ENCODE measurements at regions not wholly inside any gene's neighbourhood (a gene's known extent, or its start where the extent isn't known, plus 50 kb on each side); places are given as distances from the start of the nearest gene placed in this dataset.

- Mint-ChIP-seq H3K27me3 (ENCODE audit: insufficient read depth) (no peaks in the 10 kb centered on the region), H3K4me1 (no peaks in the 10 kb centered on the region), H3K9me3 (no peaks in the 10 kb centered on the region), H3K36me3 (ENCODE audit: low read depth) (no peaks in the 10 kb centered on the region), H3K27ac (no peak overlapping the region), H3K4me3 (no peak overlapping the region)
- H3K36me3 ChIP-seq (ENCODE audit: control insufficient read depth, insufficient read depth, low read length), result no peaks in the 10 kb centered on the region
- H3K9me3 ChIP-seq (ENCODE audit: control insufficient read depth, low read length), result no peaks in the 10 kb centered on the region
- H3K9ac ChIP-seq (ENCODE audit: extremely low read depth, low read length, poor library complexity, severe bottlenecking), result no peak overlapping the region
- TF ChIP-seq CTCF (conservative IDR thresholded peaks at IDR 0.05), result no peak
- no peaks in the 10 kb centered on the region for H3K27me3 ChIP-seq (ENCODE audit: control insufficient read depth, insufficient read depth, low read length, poor library complexity, severe bottlenecking)
- no peak overlapping the region for H3K4me3 ChIP-seq (ENCODE audit: low read length)
- no peaks in the 10 kb centered on the region for H3K4me1 ChIP-seq (ENCODE audit: control insufficient read depth, insufficient read depth, low read length)
- no peak for DNase-seq
- no peak overlapping the region for H3K27ac ChIP-seq (ENCODE audit: low read depth, low read length)
- WGBS, 2 experiments (ENCODE audit: insufficient coverage in 1 of 2, insufficient read length in 1 of 2), result 71 to 93% methylated on average over 1 of the region's 1 CpG
Observed at GRCh38 chr4:63020661-63021060, 1388.6 kb downstream of the TECRL start.

- no peak overlapping the region for H3K27ac Mint-ChIP-seq
- H3K27me3 Mint-ChIP-seq (ENCODE audit: insufficient read depth), result no peaks in the 10 kb centered on the region
- H3K4me1 Mint-ChIP-seq, result no peaks in the 10 kb centered on the region
- no peaks in the 10 kb centered on the region for H3K27me3 ChIP-seq (ENCODE audit: control insufficient read depth, insufficient read depth, low read length, poor library complexity, severe bottlenecking)
- no peak overlapping the region for H3K27ac ChIP-seq (ENCODE audit: low read depth, low read length)
- no peak overlapping the region for H3K4me3 Mint-ChIP-seq
- no peaks in the 10 kb centered on the region for H3K36me3 Mint-ChIP-seq (ENCODE audit: low read depth)
- no peak for DNase-seq
- TF ChIP-seq CTCF (conservative IDR thresholded peaks at IDR 0.05), result no peak
- H3K9me3 ChIP-seq (ENCODE audit: control insufficient read depth, low read length), result no peaks in the 10 kb centered on the region
- H3K4me3 ChIP-seq (ENCODE audit: low read length), result no peak overlapping the region
- no peaks in the 10 kb centered on the region for H3K4me1 ChIP-seq (ENCODE audit: control insufficient read depth, insufficient read depth, low read length)
- H3K9me3 Mint-ChIP-seq, result no peaks in the 10 kb centered on the region
- H3K9ac ChIP-seq (ENCODE audit: extremely low read depth, low read length, poor library complexity, severe bottlenecking), result no peak overlapping the region
- no peaks in the 10 kb centered on the region for H3K36me3 ChIP-seq (ENCODE audit: control insufficient read depth, insufficient read depth, low read length)
- 100% methylated on average over 1 to 2 of the region's 2 CpGs for WGBS, 2 experiments (ENCODE audit: insufficient coverage in 1 of 2, insufficient read length in 1 of 2)
Observed at GRCh38 chr4:63017300-63017699, 1392.0 kb downstream of the TECRL start.

- Histone ChIP-seq H3K4me1 (ENCODE audit: control insufficient read depth, insufficient read depth, low read length) (no peaks in the 10 kb centered on the region), H3K27me3 (ENCODE audit: control insufficient read depth, insufficient read depth, low read length, poor library complexity, severe bottlenecking) (no peaks in the 10 kb centered on the region), H3K9me3 (ENCODE audit: control insufficient read depth, low read length) (no peaks in the 10 kb centered on the region), H3K27ac (ENCODE audit: low read depth, low read length) (no peak overlapping the region), H3K36me3 (ENCODE audit: control insufficient read depth, insufficient read depth, low read length) (no peaks in the 10 kb centered on the region), H3K9ac (ENCODE audit: extremely low read depth, low read length, poor library complexity, severe bottlenecking) (no peak overlapping the region), H3K4me3 (ENCODE audit: low read length) (no peak overlapping the region)
- TF ChIP-seq CTCF (conservative IDR thresholded peaks at IDR 0.05), result no peak
- no peak for DNase-seq
- Mint-ChIP-seq H3K27ac (no peak overlapping the region), H3K36me3 (ENCODE audit: low read depth) (no peaks in the 10 kb centered on the region), H3K27me3 (ENCODE audit: insufficient read depth) (no peaks in the 10 kb centered on the region), H3K4me1 (peaks cover 19% of the 10 kb centered on the region), H3K9me3 (no peaks in the 10 kb centered on the region), H3K4me3 (no peak overlapping the region)
- 86% methylated on average over 1 of the region's 1 CpG; no CpG with 5 or more reads in 1 of the 2 experiments for WGBS, 2 experiments (ENCODE audit: insufficient coverage in 1 of 2, insufficient read length in 1 of 2)
Observed at GRCh38 chr4:62970846-62971245, 1438.4 kb downstream of the TECRL start.
